Body of pancreas (tissue), 4 donors: ENCODE measurements at regions not wholly inside any gene's neighbourhood (a gene's known extent, or its start where the extent isn't known, plus 50 kb on each side); places are given as distances from the start of the nearest gene placed in this dataset.

Source experiments
- POLR2A ChIP-seq, 3 donors: fragments of 450-650 bp; IDR thresholded peaks; one replicate each; pipeline ENCODE4 v1.6.1; 2016; ENCODE audit warnings: antibody characterized with exemption in 3 of 3, mild to moderate bottlenecking in 2 of 3
- TF ChIP-seq, protein P1 (sequence below), 7 experiments: fragments of 450-650 bp in 4 of 7; fragments of 200-600 bp in 3 of 7; sonication (generic) in 3 of 7; IDR thresholded peaks; one replicate each; pipeline ENCODE4 v1.5.1; 2016 to 2019; ENCODE audit warnings: antibody characterized with exemption in 7 of 7

DNA sequence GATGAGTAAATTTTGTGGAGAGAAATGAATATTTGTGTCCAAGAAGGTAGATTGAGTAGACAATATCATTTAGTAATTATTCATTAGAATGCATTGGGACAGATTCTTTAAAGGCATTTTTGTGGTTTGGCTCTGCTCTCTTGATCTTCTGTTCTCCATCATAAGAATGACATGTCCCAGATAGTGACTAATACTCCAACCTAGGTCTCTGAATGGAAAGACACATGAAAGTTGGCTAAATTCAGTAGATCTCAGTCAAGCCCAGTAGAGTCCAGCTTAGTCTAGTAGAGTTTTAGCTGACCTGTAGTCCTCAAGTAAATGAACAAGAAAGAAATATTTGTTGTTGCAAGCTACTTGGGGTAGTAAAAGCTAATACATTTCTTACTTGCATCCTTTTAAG is 61.8 kb upstream of the DNAH14 start:
- TF ChIP-seq, protein P1, sequence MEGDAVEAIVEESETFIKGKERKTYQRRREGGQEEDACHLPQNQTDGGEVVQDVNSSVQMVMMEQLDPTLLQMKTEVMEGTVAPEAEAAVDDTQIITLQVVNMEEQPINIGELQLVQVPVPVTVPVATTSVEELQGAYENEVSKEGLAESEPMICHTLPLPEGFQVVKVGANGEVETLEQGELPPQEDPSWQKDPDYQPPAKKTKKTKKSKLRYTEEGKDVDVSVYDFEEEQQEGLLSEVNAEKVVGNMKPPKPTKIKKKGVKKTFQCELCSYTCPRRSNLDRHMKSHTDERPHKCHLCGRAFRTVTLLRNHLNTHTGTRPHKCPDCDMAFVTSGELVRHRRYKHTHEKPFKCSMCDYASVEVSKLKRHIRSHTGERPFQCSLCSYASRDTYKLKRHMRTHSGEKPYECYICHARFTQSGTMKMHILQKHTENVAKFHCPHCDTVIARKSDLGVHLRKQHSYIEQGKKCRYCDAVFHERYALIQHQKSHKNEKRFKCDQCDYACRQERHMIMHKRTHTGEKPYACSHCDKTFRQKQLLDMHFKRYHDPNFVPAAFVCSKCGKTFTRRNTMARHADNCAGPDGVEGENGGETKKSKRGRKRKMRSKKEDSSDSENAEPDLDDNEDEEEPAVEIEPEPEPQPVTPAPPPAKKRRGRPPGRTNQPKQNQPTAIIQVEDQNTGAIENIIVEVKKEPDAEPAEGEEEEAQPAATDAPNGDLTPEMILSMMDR (IDR thresholded peaks at IDR 0.05), result no peak
- TF ChIP-seq POLR2A (IDR thresholded peaks at IDR 0.05), result no peak
